NT2/D1 (cell line): ENCODE measurements at regions not wholly inside any gene's neighbourhood (a gene's known extent, or its start where the extent isn't known, plus 50 kb on each side); places are given as distances from the start of the nearest gene placed in this dataset.

Experiments
- DNase-seq: peaks from one replicate; pipeline ENCODE4 v3.0.0-alpha.2; 2011; ENCODE audit warnings: low read depth, low spot score
- H3K27me3 ChIP-seq: 2 replicates; pipeline ENCODE4 v1.6.0; 2011; ENCODE audit warnings: mild to moderate bottlenecking; ENCODE audit not compliant: insufficient read length, insufficient read depth
- H3K36me3 ChIP-seq: 2 replicates; pipeline ENCODE4 v1.6.1; 2011; ENCODE audit warnings: mild to moderate bottlenecking, low read length, mixed read lengths; ENCODE audit not compliant: insufficient read depth, insufficient read length
- H3K4me1 ChIP-seq: 2 replicates; pipeline ENCODE4 v1.5.1; 2011; ENCODE audit not compliant: insufficient read depth, insufficient read length
- H3K4me3 ChIP-seq: 2 replicates; pipeline ENCODE4 v1.5.1; 2011; ENCODE audit warnings: low read depth; ENCODE audit not compliant: insufficient read length
- H3K9ac ChIP-seq: 2 replicates; pipeline ENCODE4 v1.6.0; 2011; ENCODE audit warnings: low read depth; ENCODE audit not compliant: insufficient read length
- H3K9me3 ChIP-seq: 2 replicates; pipeline ENCODE4 v1.5.1; 2011; ENCODE audit warnings: mild to moderate bottlenecking, low read length; ENCODE audit not compliant: insufficient read depth
- SUZ12 ChIP-seq: IDR thresholded peaks from 2 replicates; pipeline ENCODE4 v1.6.1; 2011; ENCODE audit not compliant: insufficient read length, insufficient read depth; ENCODE audit errors: extremely low read depth
- YY1 ChIP-seq: IDR thresholded peaks from 2 replicates; pipeline ENCODE4 v1.6.1; 2011; ENCODE audit not compliant: insufficient read length, insufficient read depth
- ZNF274 ChIP-seq: IDR thresholded peaks from 2 replicates; pipeline ENCODE4 v1.6.1; 2011; ENCODE audit warnings: mild to moderate bottlenecking, low read depth, low read length

DNA sequence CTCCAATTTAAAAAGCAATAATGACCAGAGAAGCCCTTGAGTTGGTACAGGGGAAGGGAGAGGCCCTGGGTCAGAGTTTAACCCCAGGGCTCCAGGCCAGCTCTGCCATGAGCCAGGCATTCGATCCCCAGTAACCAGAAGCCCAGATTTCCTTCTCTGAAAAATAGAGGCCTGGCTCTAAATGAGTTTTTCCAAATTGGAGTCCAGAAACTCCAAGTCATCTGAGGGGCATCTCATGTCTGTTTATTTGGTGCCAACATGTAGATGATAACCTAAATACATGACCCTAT, 381.9 kb downstream of the CTTN start:
- no peaks in the 10 kb centered on the region for H3K36me3 ChIP-seq
- H3K4me3 ChIP-seq = no peak overlapping the region
- no peaks in the 10 kb centered on the region for H3K9me3 ChIP-seq
- H3K4me1 ChIP-seq = no peaks in the 10 kb centered on the region
- no peak overlapping the region for H3K9ac ChIP-seq
- TF ChIP-seq ZNF274 = no peak
- TF ChIP-seq SUZ12 = no peak
- TF ChIP-seq YY1 = no peak
- no peaks in the 10 kb centered on the region for H3K27me3 ChIP-seq
- DNase-seq = no peak

DNA sequence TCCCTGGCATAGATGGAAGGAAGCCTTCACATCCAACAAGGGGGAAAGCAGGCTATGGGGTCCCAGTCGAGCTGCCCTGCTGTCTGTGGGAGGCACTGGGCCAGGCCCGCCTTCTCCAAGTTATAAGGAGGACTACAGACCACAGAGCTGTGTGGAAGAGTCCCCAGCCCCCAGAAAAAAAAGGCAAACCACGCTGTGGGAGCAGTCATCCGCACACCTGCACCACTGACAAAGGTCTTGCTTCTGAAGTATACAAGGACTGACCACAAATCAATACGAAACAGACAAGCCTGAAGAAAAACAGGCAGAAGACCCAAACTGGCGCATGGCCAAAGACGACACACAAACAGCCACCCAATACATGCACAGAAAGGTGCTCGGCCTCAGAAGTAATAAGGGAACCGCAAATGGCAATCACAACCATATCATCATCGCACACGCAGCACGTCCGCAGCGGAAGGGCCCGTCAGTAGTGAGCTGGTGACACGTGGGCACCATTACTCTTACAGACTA, 384.1 kb downstream of the CTTN start:
- TF ChIP-seq YY1 (no peak), ZNF274 (no peak), SUZ12 (no peak)
- Histone ChIP-seq H3K4me1 (no peaks in the 10 kb centered on the region), H3K9me3 (no peaks in the 10 kb centered on the region), H3K9ac (no peak overlapping the region), H3K27me3 (no peaks in the 10 kb centered on the region), H3K36me3 (no peaks in the 10 kb centered on the region), H3K4me3 (no peak overlapping the region)
- no peak for DNase-seq

DNA sequence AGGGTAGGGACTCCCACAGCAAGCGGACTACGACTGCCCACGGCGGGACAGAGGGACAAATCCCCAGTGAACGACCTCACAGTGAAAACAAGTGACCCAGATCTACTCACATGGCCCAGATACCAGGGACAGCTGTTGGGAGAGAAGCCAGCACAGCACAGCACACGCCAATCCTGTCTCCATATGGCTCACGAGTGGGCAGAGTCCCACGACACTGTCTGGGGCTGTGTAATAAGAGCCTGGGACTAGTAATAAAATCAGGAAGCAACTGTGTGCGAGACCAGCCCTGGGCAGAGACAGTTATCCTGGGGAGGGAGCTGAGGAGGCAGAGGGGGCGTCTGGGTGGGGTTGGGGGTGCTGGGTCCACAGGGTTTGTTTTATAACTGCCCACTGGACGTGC, 385.0 kb downstream of the CTTN start:
- H3K27me3 ChIP-seq = no peaks in the 10 kb centered on the region
- no peak for TF ChIP-seq SUZ12
- no peak for TF ChIP-seq YY1
- no peak for TF ChIP-seq ZNF274
- H3K4me3 ChIP-seq = no peak overlapping the region
- H3K9ac ChIP-seq = no peak overlapping the region
- H3K4me1 ChIP-seq = no peaks in the 10 kb centered on the region
- no peaks in the 10 kb centered on the region for H3K36me3 ChIP-seq
- H3K9me3 ChIP-seq = no peaks in the 10 kb centered on the region
- no peak for DNase-seq

DNA sequence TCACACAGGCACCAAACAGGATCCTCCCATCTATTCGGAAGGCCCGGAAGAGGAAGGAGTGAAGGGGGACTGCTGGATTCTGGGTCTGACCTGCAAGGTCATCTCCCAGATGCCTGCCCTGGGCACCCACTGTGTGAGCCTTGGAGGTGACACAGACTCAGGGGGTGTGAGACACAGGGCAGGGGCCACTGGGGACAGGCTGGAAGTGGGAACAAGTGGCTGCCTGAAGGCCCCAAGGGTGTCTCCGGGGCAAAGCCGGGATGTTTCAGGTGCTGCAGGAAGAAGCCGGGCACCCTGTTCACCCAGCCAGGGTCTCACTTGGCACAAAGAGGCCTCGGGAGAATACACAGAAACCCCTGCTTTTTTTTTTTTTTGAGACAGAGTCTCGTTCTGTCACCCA, 385.5 kb downstream of the CTTN start:
- Histone ChIP-seq H3K4me1 (no peaks in the 10 kb centered on the region), H3K9ac (no peak overlapping the region), H3K36me3 (no peaks in the 10 kb centered on the region), H3K9me3 (no peaks in the 10 kb centered on the region), H3K4me3 (no peak overlapping the region), H3K27me3 (no peaks in the 10 kb centered on the region)
- TF ChIP-seq YY1 = no peak
- TF ChIP-seq SUZ12 = no peak
- TF ChIP-seq ZNF274 = no peak
- no peak for DNase-seq

DNA sequence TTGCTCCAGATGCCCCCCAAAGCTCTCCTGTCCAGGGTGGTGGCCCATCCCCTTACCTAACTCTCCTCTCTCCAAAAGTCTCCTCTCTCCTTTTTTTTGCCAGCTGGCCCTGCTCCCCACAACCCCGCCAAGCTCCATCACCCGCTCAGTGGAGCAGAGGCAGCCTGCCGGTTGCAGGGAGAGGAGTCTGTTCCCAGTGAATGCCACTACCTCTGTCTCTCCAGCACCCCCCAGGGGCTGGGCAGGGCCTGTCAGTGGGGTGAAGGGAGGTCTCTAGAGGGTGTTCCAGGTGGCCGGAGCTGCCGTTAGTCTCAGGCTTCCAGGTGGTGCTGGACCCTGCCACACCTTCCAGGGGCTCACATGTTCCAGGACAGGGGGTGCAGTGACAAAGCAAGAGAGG, 387.0 kb downstream of the CTTN start:
- Histone ChIP-seq H3K4me1 (no peaks in the 10 kb centered on the region), H3K9me3 (no peaks in the 10 kb centered on the region), H3K9ac (no peak overlapping the region), H3K27me3 (no peaks in the 10 kb centered on the region), H3K36me3 (no peaks in the 10 kb centered on the region), H3K4me3 (no peak overlapping the region)
- DNase-seq = no peak
- TF ChIP-seq SUZ12 = no peak
- TF ChIP-seq ZNF274 = no peak
- TF ChIP-seq YY1 = no peak

DNA sequence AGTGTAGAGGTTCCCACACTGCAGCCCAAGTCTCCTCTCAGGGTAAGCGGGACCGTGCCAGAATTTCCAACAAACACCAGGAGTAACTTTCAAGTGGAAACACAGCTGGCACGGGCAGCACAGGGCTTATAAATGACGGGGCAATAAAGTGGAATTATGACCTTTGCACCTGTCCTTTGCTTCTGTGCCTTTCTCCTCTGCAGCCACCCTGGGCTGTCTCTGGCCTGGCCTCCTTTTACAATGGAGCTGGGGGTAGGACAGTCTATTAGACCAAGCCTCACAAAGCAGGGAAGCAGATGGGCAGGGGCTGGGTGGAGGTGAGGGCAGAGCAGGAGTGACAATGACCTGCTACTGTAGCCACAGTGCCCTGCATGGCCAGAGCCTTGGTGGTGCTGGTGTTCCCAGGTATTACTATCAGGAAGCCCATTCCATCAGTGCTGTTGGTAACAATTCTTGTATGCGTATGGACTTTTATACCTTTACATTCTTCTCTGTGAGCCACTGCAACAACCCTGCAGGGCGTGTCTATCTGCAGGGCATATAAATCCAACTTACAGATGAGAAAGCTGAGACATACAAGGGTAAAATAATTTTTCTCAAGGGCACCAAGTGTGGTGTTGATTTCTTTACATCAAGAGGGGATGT, 387.8 kb downstream of the CTTN start:
- Histone ChIP-seq H3K4me1 (no peaks in the 10 kb centered on the region), H3K27me3 (no peaks in the 10 kb centered on the region), H3K36me3 (no peaks in the 10 kb centered on the region), H3K4me3 (no peak overlapping the region), H3K9ac (no peak overlapping the region), H3K9me3 (peaks cover 3% of the 10 kb centered on the region; the same call in 1 of the 2 replicates)
- no peak for DNase-seq
- TF ChIP-seq SUZ12 (no peak), ZNF274 (no peak), YY1 (no peak)

DNA sequence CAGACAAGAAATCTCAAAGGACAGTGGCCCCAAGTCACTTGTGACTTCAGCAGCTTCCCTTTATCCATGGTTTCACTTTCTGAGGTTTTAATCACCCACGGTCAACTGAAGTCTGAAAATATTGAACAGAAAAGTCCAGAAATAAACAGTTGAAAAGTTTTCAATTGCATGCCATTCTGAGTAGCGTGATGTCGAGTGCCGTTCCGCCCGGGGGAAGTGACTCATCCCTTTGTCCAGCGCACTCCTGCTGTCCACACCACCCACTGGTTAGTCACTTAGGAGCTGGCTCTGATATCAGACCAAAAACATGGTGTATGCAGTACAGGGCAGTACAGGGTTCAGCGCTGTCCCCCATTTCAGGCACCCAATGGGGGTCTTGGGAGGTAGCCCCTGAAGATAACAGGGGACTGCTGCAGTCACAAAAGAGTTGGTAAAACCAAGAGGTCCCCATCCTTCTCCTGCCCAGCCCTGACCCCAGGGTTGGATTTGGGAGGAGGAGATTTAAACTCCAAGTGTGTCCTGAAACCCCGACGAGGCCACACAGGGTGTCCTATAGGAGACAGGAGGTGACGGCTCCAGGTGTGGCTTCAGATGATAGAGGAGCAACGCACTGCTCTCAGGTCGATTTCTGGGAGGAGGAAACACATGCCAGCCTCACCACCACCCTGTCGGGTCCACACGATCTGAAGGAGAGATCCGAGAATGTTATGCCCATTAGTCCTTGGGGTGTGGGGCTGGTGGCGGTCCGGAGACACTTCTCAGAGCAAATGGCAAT, 390.1 kb downstream of the CTTN start:
- Histone ChIP-seq H3K9ac (no peak overlapping the region), H3K4me3 (no peak overlapping the region), H3K36me3 (no peaks in the 10 kb centered on the region), H3K27me3 (no peaks in the 10 kb centered on the region), H3K9me3 (peaks cover 22% of the 10 kb centered on the region), H3K4me1 (no peaks in the 10 kb centered on the region)
- TF ChIP-seq SUZ12 (no peak), YY1 (no peak), ZNF274 (no peak)
- DNase-seq = no peak
